H9 (cell line): ENCODE measurements at regions not wholly inside any gene's neighbourhood (a gene's known extent, or its start where the extent isn't known, plus 50 kb on each side); places are given as distances from the start of the nearest gene placed in this dataset.
A peak's percentile ranks its signal among the peaks of the same experiment; 100 is the strongest.

Experiments
- DNase-seq: peaks from one replicate; pipeline ENCODE4 v3.0.0-alpha.2; 2017
- H2AFZ ChIP-seq: one replicate; pipeline ENCODE4 v1.6.1; 2013; ENCODE audit warnings: mild to moderate bottlenecking, low read length, control low read depth, moderate library complexity
- H2AK5ac ChIP-seq: 2 replicates; pipeline ENCODE4 v1.6.1; 2013; ENCODE audit warnings: low read length, control low read depth, mixed read lengths; ENCODE audit not compliant: insufficient read length
- H2BK120ac ChIP-seq: one replicate; pipeline ENCODE4 v1.6.1; 2013; ENCODE audit warnings: low read depth, mild to moderate bottlenecking, low read length, control low read depth, inconsistent platforms; ENCODE audit not compliant: poor library complexity, severe bottlenecking
- H2BK12ac ChIP-seq: 2 replicates; pipeline ENCODE4 v1.6.1; 2013; ENCODE audit warnings: low read length, control low read depth, mixed read lengths, low read depth; ENCODE audit not compliant: insufficient read length
- H2BK15ac ChIP-seq: 2 replicates; pipeline ENCODE4 v1.6.1; 2013; ENCODE audit warnings: low read depth, low read length, control low read depth
- H2BK20ac ChIP-seq: one replicate; pipeline ENCODE4 v1.6.1; 2013; ENCODE audit warnings: low read depth, mild to moderate bottlenecking, low read length, control low read depth, inconsistent platforms; ENCODE audit not compliant: poor library complexity, severe bottlenecking
- H2BK5ac ChIP-seq: 2 replicates; pipeline ENCODE4 v1.6.1; 2013; ENCODE audit warnings: low read length, control low read depth, mixed read lengths; ENCODE audit not compliant: insufficient read length
- H3K14ac ChIP-seq: 2 replicates; pipeline ENCODE4 v1.6.1; 2013; ENCODE audit warnings: low read length, control low read depth; ENCODE audit not compliant: insufficient read depth
- H3K18ac ChIP-seq: 2 replicates; pipeline ENCODE4 v1.6.1; 2013; ENCODE audit warnings: low read depth, mild to moderate bottlenecking, mixed read lengths, low read length, control low read depth; ENCODE audit not compliant: insufficient read length
- H3K23ac ChIP-seq: 2 replicates; pipeline ENCODE4 v1.6.1; 2013; ENCODE audit warnings: low read length, control low read depth, mixed read lengths, low read depth; ENCODE audit not compliant: insufficient read length
- H3K23me2 ChIP-seq: 2 replicates; pipeline ENCODE4 v1.6.1; 2013; ENCODE audit warnings: low read depth, mild to moderate bottlenecking, mixed read lengths, low read length, control low read depth; ENCODE audit not compliant: insufficient read length, poor library complexity, severe bottlenecking
- H3K27ac ChIP-seq: 2 replicates; pipeline ENCODE4 v1.5.1; 2013; ENCODE audit warnings: low read length, control low read depth, mixed read lengths, low read depth; ENCODE audit not compliant: insufficient read length
- H3K27me3 ChIP-seq: 2 replicates; pipeline ENCODE4 v1.6.1; 2013; ENCODE audit warnings: low read length, control low read depth, inconsistent platforms; ENCODE audit not compliant: insufficient read depth
- H3K4ac ChIP-seq: 2 replicates; pipeline ENCODE4 v1.6.1; 2013; ENCODE audit warnings: low read depth, mild to moderate bottlenecking, control low read depth, inconsistent platforms, low read length, moderate library complexity
- H3K4me1 ChIP-seq: 2 replicates; pipeline ENCODE4 v1.6.1; 2013; ENCODE audit warnings: low read length, control low read depth, inconsistent platforms; ENCODE audit not compliant: insufficient read depth
- H3K4me2 ChIP-seq: 2 replicates; pipeline ENCODE4 v1.6.1; 2013; ENCODE audit warnings: low read length, control low read depth, mixed read lengths; ENCODE audit not compliant: insufficient read length, insufficient read depth
- H3K56ac ChIP-seq: 2 replicates; pipeline ENCODE4 v1.6.1; 2013; ENCODE audit warnings: low read depth, mild to moderate bottlenecking, mixed read lengths, low read length, control low read depth; ENCODE audit not compliant: insufficient read length
- H3K79me1 ChIP-seq: 2 replicates; pipeline ENCODE4 v1.6.1; 2013; ENCODE audit warnings: low read depth, mild to moderate bottlenecking, moderate library complexity, low read length, control low read depth, inconsistent platforms; ENCODE audit not compliant: insufficient read depth, poor library complexity, severe bottlenecking
- H3K79me2 ChIP-seq: 2 replicates; pipeline ENCODE4 v1.6.1; 2013; ENCODE audit warnings: low read length, control low read depth, inconsistent platforms; ENCODE audit not compliant: insufficient read depth
- H3K9ac ChIP-seq: 2 replicates; pipeline ENCODE4 v1.6.1; 2013; ENCODE audit warnings: low read length, control low read depth, mixed read lengths; ENCODE audit not compliant: insufficient read length; ENCODE audit errors: extremely low read depth
- H3K9me3 ChIP-seq: one replicate; pipeline ENCODE4 v1.6.1; 2013; ENCODE audit warnings: low read depth, low read length, inconsistent platforms; ENCODE audit not compliant: control insufficient read depth
- H3T11ph ChIP-seq: one replicate; pipeline ENCODE4 v1.6.1; 2013; ENCODE audit warnings: mild to moderate bottlenecking, low read length, control low read depth, inconsistent platforms
- H4K20me1 ChIP-seq: one replicate; pipeline ENCODE4 v1.6.1; 2013; ENCODE audit not compliant: control insufficient read depth, insufficient read length, insufficient read depth
- H4K5ac ChIP-seq: 2 replicates; pipeline ENCODE4 v1.6.1; 2013; ENCODE audit warnings: low read depth, mild to moderate bottlenecking, mixed read lengths, low read length, control low read depth; ENCODE audit not compliant: insufficient read length
- H4K8ac ChIP-seq: replicated peaks from 2 replicates; pipeline ENCODE4 v1.6.1; 2013; ENCODE audit warnings: low read length, control low read depth, mixed read lengths, low read depth; ENCODE audit not compliant: insufficient read length
- H4K91ac ChIP-seq: 2 replicates; pipeline ENCODE4 v1.6.1; 2013; ENCODE audit warnings: low read depth, mild to moderate bottlenecking, moderate library complexity, mixed read lengths, low read length, control low read depth; ENCODE audit not compliant: insufficient read length
- H3K27ac Mint-ChIP-seq, 3 experiments: 2 replicates in 2 of 3; 3 replicates in 1 of 3; pipeline ENCODE4 v1.8.0; 2020 to 2021; ENCODE audit warnings: mixed read lengths in 3 of 3, mild to moderate bottlenecking in 1 of 3, moderate library complexity in 1 of 3
- H3K27me3 Mint-ChIP-seq: 2 replicates; pipeline ENCODE4 v1.8.0; 2021; ENCODE audit warnings: low read depth, mild to moderate bottlenecking, moderate library complexity, mixed read lengths
- H3K36me3 Mint-ChIP-seq, 3 experiments: 2 replicates in 2 of 3; 3 replicates in 1 of 3; pipeline ENCODE4 v1.8.0; 2020 to 2021; ENCODE audit warnings: low read depth in 3 of 3, mixed read lengths in 3 of 3; ENCODE audit not compliant: insufficient read depth in 1 of 3
- H3K4me1 Mint-ChIP-seq, 2 experiments: 2 replicates each; pipeline ENCODE4 v1.8.0; 2020; ENCODE audit warnings: mixed read lengths in 2 of 2
- H3K4me3 Mint-ChIP-seq, 2 experiments: 2 replicates in 1 of 2; 3 replicates in 1 of 2; pipeline ENCODE4 v1.8.0; 2020 to 2021; ENCODE audit warnings: mild to moderate bottlenecking in 2 of 2, mixed read lengths in 2 of 2, moderate library complexity in 1 of 2
- H3K9me3 Mint-ChIP-seq, 2 experiments: 2 replicates in 1 of 2; 3 replicates in 1 of 2; pipeline ENCODE4 v1.8.0; 2020; ENCODE audit warnings: mild to moderate bottlenecking in 2 of 2, mixed read lengths in 2 of 2, moderate library complexity in 1 of 2
- WGBS: extraction: QIAGEN DNeasy Blood & Tissue Kit; methylation state at CpG from one replicate; pipeline ENCODE4 v1.1.7; 2013; ENCODE audit warnings: missing lambda C conversion rate, low lambda C conversion rate, mixed read lengths; ENCODE audit not compliant: insufficient read length; ENCODE audit errors: extremely low coverage; 5-methylcytosine and 5-hydroxymethylcytosine counted together
- TF ChIP-seq, protein P1 (sequence below): fragments of 200-600 bp; sonication (generic); conservative IDR thresholded peaks from 3 replicates; pipeline ENCODE4 v1.8.0; 2021; ENCODE audit warnings: antibody characterized with exemption, mild to moderate bottlenecking

DNA sequence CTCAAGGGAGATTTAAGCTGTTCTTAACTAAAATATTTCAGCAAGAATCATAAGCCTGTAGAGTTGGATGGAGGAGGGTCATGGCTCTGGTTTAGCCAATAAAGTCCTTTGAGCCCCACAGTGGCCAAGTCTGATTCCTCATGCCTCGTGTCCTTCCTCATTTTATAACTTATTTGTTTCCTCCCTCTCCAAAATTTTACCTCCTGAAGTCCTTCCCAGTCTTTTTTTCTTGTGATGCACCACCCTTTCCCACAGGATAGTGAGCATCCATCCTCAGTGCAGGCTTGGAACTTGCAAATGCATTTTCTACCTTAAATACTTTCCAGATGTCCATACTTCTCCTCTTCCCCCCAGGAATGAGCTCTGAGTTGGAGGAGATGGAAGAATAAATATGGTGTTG, 162.7 kb upstream of the AGTR1 start:
- H4K20me1 ChIP-seq, result no peaks in the 10 kb centered on the region
- H3K23ac ChIP-seq, result no peak overlapping the region
- H3K4ac ChIP-seq, result no peak overlapping the region
- no peak overlapping the region for H3K4me2 ChIP-seq
- no peak overlapping the region for H2BK15ac ChIP-seq
- H3T11ph ChIP-seq, result no peak overlapping the region
- H3K4me1 ChIP-seq, result no peaks in the 10 kb centered on the region
- H4K8ac ChIP-seq, result no peak overlapping the region
- Mint-ChIP-seq H3K4me3 (no peak overlapping the region), H3K27ac (peak overlapping the region in 1 of 3 experiments; percentile 28; a peak in 1 of 7 replicates), H3K36me3 (no peaks in the 10 kb centered on the region), H3K4me1 (no peaks in the 10 kb centered on the region; a peak in 1 of 4 replicates), H3K27me3 (no peaks in the 10 kb centered on the region; the same call in 1 of the 2 replicates), H3K9me3 (no peaks in the 10 kb centered on the region)
- H2BK12ac ChIP-seq, result no peak overlapping the region
- H2BK5ac ChIP-seq, result no peak overlapping the region
- no peak overlapping the region for H3K9ac ChIP-seq
- no peak overlapping the region for H3K27ac ChIP-seq
- DNase-seq, result no peak
- no peaks in the 10 kb centered on the region for H3K9me3 ChIP-seq
- no peak overlapping the region for H2BK20ac ChIP-seq
- no peak overlapping the region for H2BK120ac ChIP-seq
- no peak overlapping the region for H4K91ac ChIP-seq
- H3K27me3 ChIP-seq, result no peaks in the 10 kb centered on the region
- no peak overlapping the region for H4K5ac ChIP-seq
- WGBS, result no CpG with 5 or more reads among the region's 1 CpG
- H2AK5ac ChIP-seq, result no peak overlapping the region
- H3K23me2 ChIP-seq, result no peaks in the 10 kb centered on the region
- H3K56ac ChIP-seq, result no peak overlapping the region
- H3K14ac ChIP-seq, result no peak overlapping the region
- TF ChIP-seq, protein P1, sequence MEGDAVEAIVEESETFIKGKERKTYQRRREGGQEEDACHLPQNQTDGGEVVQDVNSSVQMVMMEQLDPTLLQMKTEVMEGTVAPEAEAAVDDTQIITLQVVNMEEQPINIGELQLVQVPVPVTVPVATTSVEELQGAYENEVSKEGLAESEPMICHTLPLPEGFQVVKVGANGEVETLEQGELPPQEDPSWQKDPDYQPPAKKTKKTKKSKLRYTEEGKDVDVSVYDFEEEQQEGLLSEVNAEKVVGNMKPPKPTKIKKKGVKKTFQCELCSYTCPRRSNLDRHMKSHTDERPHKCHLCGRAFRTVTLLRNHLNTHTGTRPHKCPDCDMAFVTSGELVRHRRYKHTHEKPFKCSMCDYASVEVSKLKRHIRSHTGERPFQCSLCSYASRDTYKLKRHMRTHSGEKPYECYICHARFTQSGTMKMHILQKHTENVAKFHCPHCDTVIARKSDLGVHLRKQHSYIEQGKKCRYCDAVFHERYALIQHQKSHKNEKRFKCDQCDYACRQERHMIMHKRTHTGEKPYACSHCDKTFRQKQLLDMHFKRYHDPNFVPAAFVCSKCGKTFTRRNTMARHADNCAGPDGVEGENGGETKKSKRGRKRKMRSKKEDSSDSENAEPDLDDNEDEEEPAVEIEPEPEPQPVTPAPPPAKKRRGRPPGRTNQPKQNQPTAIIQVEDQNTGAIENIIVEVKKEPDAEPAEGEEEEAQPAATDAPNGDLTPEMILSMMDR, result no peak
- no peak overlapping the region for H3K18ac ChIP-seq
- H2AFZ ChIP-seq, result no peak overlapping the region
- no peaks in the 10 kb centered on the region for H3K79me2 ChIP-seq
- no peaks in the 10 kb centered on the region for H3K79me1 ChIP-seq
